Liver (tissue), 9 donors: ENCODE measurements at regions not wholly inside any gene's neighbourhood (a gene's known extent, or its start where the extent isn't known, plus 50 kb on each side); places are given as distances from the start of the nearest gene placed in this dataset. TPM values are rescaled to one million over a fixed set of nuclear protein-coding genes. Genes with fewer than 3 reads are reported as not detected.
"Not testable (repeated sequence)": the region's sequence is repeated elsewhere in the genome, so short reads cannot be mapped to it uniquely, and the experiment has no call there.

Experiments used
- DNase-seq: peaks from one replicate; pipeline ENCODE4 v3.0.0-alpha.2; 2017; ENCODE audit warnings: low spot score
- H3K27ac ChIP-seq, 2 donors: one replicate each; pipeline ENCODE4 v1.7.0; 2013; ENCODE audit warnings: inconsistent platforms in 2 of 2, low read length in 2 of 2, control low read depth in 1 of 2, low read depth in 1 of 2, mild to moderate bottlenecking in 1 of 2
- H3K27me3 ChIP-seq, 4 donors: one replicate each; pipeline versions ENCODE4 v1.6.1 to v1.7.0; 2013; ENCODE audit warnings: low read length in 3 of 4, inconsistent platforms in 1 of 4, mild to moderate bottlenecking in 1 of 4, moderate library complexity in 1 of 4; ENCODE audit not compliant: control insufficient read depth in 4 of 4, insufficient read depth in 4 of 4
- H3K36me3 ChIP-seq, 4 donors: one replicate each; pipeline versions ENCODE4 v1.6.1 to v1.7.0; 2013; ENCODE audit warnings: low read length in 3 of 4, mild to moderate bottlenecking in 3 of 4, low read depth in 1 of 4, moderate library complexity in 1 of 4; ENCODE audit not compliant: control insufficient read depth in 4 of 4, insufficient read depth in 3 of 4
- H3K4me1 ChIP-seq, 4 donors: one replicate each; pipeline versions ENCODE4 v1.6.1 to v1.7.0; 2013; ENCODE audit warnings: low read length in 3 of 4, mild to moderate bottlenecking in 3 of 4, moderate library complexity in 1 of 4; ENCODE audit not compliant: control insufficient read depth in 4 of 4, insufficient read depth in 4 of 4
- H3K4me3 ChIP-seq, 3 donors: one replicate each; pipeline versions ENCODE4 v1.6.1 to v1.7.0; 2013; ENCODE audit warnings: low read length in 3 of 3, control low read depth in 1 of 3, low read depth in 1 of 3, mild to moderate bottlenecking in 1 of 3
- H3K9ac ChIP-seq, 2 donors: one replicate each; pipeline ENCODE4 v1.7.0; 2013; ENCODE audit warnings: low read length in 2 of 2, mild to moderate bottlenecking in 2 of 2, moderate library complexity in 2 of 2, control low read depth in 1 of 2, low read depth in 1 of 2
- H3K9me3 ChIP-seq, 4 donors: one replicate each; pipeline versions ENCODE4 v1.6.1 to v1.7.0; 2013; ENCODE audit warnings: low read length in 3 of 4; ENCODE audit not compliant: control insufficient read depth in 4 of 4
- CTCF ChIP-seq: fragments of 150-350 bp; IDR thresholded peaks from 2 replicates; pipeline ENCODE4 v1.5.1; 2017; ENCODE audit warnings: improper control_type of control experiment, low read depth, low read length; ENCODE audit not compliant: missing input control
- RAD21 ChIP-seq, 2 donors: IDR thresholded peaks; 2 replicates each; pipeline ENCODE4 v1.6.1; 2016; ENCODE audit warnings: antibody characterized with exemption in 2 of 2, mild to moderate bottlenecking in 2 of 2
- WGBS: extraction: QIAGEN DNeasy Blood & Tissue Kit; methylation state at CpG from one replicate; pipeline ENCODE4 v1.1.7; 2013; 5-methylcytosine and 5-hydroxymethylcytosine counted together
- small RNA-seq: library from RNA; depleted of rRNA; stranded (forward); fragments of <200 nt; gene quantifications from one replicate; pipeline ENCODE3, GENCODE V24; 2014
- donor health status: healthy.
- donor health status: healthy.
- donor health status: healthy.
- donor health status: healthy.
- donor health status: healthy.

GRCh38 chr4:4107411-4108107, 119.2 kb downstream of the OTOP1 start:
- H3K36me3 ChIP-seq, H3K4me1 ChIP-seq, H3K9me3 ChIP-seq, H3K27ac ChIP-seq, H3K9ac ChIP-seq, H3K27me3 ChIP-seq: not testable (repeated sequence)
- peak; percentile 77 for TF ChIP-seq CTCF
- TF ChIP-seq RAD21 (IDR thresholded peaks at IDR 0.05) = peak in 1 of 2 donors; percentile 45
- peak; percentile 72 for DNase-seq
- 10% methylated on average over 52 of the region's 52 CpGs for WGBS
- peak overlapping the region in 1 of 3 donors; percentile 41 for H3K4me3 ChIP-seq

GRCh38 chr4:4115381-4115780, 111.3 kb downstream of the OTOP1 start:
- not testable (repeated sequence) for H3K4me3 ChIP-seq, H3K4me1 ChIP-seq, H3K9me3 ChIP-seq, H3K27me3 ChIP-seq, H3K36me3 ChIP-seq, DNase-seq, H3K9ac ChIP-seq, H3K27ac ChIP-seq
- 84% methylated on average over 13 of the region's 13 CpGs for WGBS

GRCh38 chr4:4116901-4117300, 109.8 kb downstream of the OTOP1 start:
- not testable (repeated sequence) for H3K4me1 ChIP-seq, H3K27ac ChIP-seq, H3K9me3 ChIP-seq, H3K4me3 ChIP-seq, H3K36me3 ChIP-seq, H3K9ac ChIP-seq, H3K27me3 ChIP-seq, DNase-seq
- WGBS = 71% methylated on average over 1 of the region's 1 CpG

GRCh38 chr4:4134368-4134767, 92.4 kb downstream of the OTOP1 start:
- H3K27ac ChIP-seq, H3K27me3 ChIP-seq, H3K9me3 ChIP-seq, H3K36me3 ChIP-seq, H3K9ac ChIP-seq, DNase-seq, H3K4me1 ChIP-seq, H3K4me3 ChIP-seq: not testable (repeated sequence)
- WGBS = 64% methylated on average over 8 of the region's 8 CpGs

GRCh38 chr4:4136621-4137020, 90.1 kb downstream of the OTOP1 start:
- WGBS = 91% methylated on average over 9 of the region's 9 CpGs
- H3K27me3 ChIP-seq, H3K4me3 ChIP-seq, H3K9me3 ChIP-seq, H3K36me3 ChIP-seq, H3K9ac ChIP-seq, H3K4me1 ChIP-seq, DNase-seq, H3K27ac ChIP-seq: not testable (repeated sequence)

Small RNA genes lying in the stretch of these regions (small RNA-seq; reads per million reads assigned to genes)
- not detected for gene AC116562.3
